ENCODE measurements at regions not wholly inside any gene's neighbourhood (a gene's known extent, or its start where the extent isn't known, plus 50 kb on each side); places are given as distances from the start of the nearest gene placed in this dataset.

DNA sequence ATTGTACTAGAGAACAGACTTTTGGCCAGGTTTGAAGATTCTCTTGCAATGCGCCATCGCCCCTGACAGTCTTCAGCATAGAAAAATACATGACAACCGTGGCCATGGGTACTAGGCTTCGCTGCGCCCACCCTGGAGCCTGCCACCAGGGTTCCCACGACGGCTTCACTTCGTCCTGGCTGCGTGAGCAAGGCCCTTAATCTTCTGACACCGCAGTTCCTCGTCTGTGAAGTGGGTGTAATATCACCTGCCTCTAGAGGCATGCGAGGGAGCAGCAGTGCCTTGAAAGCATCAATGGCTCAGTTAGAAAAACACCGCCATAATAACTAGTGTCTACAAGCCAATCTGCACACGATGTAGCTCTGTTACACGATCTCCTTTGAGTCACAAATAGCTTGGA is 175.2 kb upstream of the HS6ST1 start:
- DNase-seq (ENCODE audit: low spot score): no peak

DNA sequence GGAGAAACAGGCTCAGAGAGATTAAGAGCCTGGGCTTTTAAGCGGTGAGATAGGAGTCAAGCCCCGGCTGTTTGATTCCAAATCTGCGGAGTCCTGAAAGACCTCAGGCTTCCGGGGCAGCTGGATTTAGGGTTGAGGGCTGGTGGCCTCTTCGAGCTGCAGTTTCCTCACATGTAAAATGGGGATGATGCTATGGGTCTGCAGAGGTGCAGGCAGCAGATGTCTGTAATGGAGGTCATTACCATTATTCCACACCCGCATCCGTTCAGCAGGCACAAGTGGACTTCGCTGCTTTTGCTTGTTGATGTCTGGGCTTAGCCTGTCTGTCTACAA is 175.6 kb upstream of the HS6ST1 start:
- DNase-seq (ENCODE audit: low spot score): no peak

DNA sequence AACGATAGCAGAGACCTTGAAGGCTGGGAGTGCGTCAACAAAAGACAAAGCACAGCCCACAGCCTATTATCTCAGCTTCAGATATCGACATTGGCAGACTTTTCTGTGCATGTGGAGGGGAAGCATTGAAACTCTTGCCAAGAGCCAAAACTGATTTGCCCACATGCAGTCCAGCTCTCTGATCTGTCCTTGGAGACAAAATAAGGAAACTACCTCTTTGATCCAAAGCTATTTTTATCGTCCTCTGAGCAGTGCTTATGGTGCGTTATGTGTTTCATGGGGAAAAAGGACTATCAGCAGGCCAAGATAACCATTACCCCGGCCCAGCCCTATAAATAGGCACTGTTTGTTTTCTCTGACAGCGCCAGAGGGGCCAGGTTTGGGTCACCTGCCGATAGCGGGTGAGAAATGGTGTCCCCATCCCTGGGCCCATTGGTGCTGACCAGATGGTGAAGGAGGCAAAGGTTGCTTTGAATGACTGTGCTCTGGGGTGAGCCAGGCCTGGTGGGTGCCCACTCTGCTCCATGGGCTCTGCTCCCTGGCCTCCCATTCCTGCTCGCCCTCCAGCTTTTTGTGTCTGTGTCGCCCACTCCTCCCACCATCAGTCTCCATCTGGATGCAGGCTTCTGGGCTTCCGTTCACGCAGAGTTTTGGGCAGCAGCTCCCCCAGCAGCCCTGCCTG is 176.1 kb upstream of the HS6ST1 start:
- DNase-seq (ENCODE audit: low spot score): no peak

DNA sequence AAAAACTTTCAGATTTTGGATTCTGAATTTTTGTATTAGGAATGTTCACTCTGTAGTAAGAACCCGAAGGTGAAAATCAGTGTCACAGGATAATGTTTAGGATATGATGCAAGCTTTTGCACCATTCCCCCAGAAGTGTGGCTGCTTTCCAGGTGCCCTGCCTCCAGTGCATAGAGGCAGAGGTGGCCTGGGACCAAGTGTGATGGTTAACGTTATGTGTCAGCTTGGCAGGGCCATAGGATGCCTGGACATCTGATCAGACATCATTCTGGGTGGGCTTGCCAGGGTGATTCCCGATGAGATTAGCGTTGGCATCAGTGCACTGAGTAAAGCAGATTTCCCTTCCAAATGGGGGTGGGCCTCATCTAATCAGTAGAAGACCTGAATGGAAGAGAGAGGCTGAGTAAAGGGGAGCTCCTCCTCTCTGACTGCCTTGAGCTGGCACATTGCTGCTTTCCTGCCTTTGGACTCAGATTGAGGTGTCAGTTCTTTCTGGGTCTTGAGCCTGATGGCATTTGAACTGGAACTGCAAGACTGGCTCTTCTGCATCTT is 177.4 kb upstream of the HS6ST1 start:
- no peak for DNase-seq (ENCODE audit: low spot score)

DNA sequence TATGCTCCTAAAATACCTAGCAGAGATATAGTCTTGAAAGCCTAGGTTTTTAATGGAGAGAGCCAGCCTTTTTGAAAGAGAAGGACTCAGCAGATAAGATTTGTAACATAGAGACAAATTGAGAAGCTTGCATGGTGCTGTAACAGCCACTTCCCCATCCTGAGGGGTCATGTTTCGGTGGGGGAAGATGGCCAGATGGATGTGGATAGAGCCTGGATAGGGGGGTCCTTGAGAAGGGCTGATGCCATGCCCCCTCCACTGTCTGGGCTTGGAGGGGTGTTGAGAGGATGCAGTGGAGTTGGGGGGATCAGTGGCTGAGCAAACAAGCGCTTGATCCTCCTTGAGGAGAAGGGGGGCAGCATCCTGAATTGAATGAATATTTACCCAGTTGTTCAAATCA is 178.0 kb upstream of the HS6ST1 start:
- no peak for DNase-seq (ENCODE audit: low spot score)

DNA sequence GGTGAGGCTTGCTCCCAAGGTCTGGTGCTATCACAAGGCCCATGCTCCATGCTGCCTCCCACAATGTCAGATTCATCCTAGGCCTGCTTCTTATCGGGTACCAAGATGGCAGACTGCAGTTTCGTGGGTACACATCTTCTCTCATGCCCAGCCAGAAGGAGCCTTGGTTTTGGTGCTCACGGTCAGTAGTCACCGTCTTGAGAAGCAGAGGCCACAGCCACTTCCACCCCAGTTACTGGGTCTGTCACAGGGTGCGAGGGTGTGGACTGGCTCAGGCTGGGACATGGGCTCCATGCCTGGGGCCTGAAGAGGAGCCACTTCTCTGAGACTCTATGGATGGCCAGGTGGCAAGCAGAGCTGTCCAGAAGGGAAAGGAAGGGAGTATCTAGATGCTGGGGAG is 178.8 kb upstream of the HS6ST1 start:
- DNase-seq (ENCODE audit: low spot score): no peak

DNA sequence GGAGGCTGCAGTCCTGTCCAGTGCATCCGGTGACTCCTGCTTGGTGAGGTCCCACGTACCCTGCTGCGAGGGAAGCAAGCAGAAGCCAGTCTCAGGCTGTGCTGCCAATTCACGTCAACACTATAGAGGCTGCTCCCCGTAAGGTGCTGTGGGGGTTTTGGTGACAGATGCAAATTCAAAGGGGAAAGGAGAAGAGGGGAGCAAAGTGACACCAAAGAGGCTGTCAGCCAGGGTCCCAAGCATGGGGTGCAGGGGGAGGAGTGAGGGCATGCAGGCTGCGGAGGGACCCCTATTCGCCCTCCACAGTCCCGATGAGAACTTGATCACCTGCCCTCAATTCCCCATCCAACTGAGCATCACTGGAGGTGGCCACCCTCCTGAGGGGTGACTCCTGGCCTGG is 179.4 kb upstream of the HS6ST1 start:
- no peak for DNase-seq (ENCODE audit: low spot score)

DNA sequence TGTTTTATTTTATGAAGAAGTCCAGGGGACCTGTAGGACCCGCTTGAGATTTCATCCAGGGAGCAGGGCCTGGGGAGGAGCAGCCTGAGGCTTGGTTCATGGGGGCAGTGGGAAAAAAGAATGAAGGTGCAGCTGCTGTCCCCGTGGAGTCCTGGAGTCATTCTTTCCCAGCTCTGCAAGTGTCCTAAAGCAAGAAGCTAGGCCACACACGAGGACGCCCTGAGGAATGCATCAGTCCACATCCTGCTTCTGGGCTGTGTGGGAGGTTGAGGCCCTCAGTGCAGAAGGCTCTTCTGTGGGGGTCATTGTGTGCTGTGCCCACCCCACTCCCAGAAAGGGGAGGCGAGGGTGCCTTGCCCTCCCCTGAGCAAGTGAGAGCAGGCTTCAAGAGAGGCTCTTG is 179.9 kb upstream of the HS6ST1 start:
- DNase-seq (ENCODE audit: low spot score): no peak

DNA sequence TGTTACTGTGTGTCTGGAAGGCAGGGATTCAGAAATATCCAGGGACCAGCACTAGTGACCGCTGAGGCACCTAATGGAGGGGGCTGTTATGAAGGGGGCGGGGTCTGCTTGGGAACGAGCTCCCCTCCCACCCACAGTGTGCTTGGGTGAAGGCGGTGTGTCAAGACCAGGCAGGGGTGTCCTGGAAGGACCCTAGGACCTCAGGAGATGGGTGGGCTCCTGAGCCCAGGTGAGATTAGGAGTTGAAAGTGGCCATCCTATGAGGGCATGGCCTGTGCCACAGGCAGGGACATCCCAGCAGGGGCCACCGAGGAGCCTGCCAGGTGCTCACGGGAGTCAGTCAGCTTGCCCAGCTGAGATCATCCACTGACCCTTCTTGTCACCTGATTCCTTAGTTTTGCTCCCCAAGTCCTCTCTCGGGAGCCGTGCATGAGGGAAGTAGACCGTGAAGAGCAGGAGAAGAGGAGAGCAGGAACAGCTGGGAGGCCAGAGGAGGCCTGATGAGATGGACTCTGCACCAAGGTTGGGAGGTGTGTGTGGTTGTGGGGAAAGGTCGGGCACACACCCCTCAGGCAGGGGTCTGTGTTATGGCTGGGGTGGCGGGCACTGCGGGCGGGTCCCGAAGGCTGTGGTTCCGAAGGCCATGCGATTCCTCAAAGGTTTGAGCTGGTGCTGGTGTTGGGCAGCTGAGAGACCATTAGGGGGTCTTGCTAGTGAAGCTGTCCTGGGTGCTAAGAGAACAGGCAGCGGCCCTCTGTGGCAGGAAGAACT is 180.9 kb upstream of the HS6ST1 start:
- DNase-seq (ENCODE audit: low spot score): no peak

DNA sequence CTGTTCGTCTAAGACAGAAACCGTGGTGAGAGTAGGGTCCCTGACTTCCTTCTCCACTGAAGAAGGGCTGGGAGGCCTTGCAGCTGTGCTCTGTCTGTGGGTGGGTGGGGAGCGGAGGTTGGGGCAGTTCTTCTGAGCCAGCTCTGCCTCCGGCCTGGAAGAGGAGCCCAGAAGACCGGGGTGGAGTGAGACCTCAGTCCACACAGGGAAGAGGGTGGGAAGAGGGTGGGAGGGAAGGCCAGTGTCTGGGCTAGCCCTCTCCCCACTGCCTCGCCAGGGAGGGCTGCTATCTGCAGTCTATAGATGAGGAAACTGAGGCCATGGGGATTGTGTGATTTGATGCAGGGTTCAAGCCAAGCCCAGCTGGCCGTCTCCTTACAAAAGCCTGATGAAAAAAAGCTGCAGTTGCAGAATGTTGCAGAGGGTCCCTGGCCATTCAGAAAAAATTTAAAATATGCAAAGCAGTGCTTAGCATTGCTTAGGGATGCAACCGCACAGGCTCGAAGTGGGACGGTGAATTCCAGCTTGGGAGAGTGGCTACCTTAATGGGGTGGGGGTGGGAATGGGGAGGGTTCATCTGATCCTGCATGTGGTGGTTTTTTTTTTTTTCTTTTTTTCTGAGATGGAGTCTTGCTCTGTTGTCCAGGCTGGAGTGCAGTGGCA is 181.6 kb upstream of the HS6ST1 start:
- no peak for DNase-seq (ENCODE audit: low spot score)

DNA sequence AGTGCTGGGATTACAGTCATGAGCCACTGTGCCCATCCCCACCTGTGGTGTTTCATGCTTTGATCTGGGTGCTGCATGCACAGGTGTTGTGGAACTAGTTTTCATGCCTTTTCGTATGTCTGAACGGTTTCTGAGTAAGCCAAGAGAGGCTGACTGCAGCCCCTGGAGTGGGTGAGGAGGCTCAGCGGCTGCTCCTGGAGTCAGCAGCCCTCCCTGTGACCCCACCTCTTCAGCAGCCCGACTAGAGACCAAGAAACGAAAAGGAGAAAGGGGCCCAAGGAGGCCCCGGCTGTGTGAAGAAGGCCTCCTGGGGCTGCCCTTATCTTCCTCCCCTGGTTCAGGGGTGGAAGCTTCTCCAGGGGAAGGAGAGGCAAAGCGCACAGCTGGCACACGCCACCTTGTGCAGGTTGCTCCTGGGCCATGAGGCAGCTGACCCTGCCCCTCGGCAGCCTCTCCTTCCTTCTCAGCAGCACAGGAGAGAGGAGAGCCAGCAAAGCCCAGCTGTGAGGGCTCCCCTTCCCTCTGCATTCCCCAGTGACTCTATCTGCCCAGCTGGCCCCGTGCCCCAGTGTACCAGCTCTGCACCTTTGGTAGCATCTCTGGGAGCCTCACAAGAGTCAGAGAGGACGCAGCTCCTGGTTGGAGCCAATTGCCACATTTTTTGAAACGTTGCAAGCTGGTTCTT is 182.5 kb upstream of the HS6ST1 start:
- no peak for DNase-seq (ENCODE audit: low spot score)

DNA sequence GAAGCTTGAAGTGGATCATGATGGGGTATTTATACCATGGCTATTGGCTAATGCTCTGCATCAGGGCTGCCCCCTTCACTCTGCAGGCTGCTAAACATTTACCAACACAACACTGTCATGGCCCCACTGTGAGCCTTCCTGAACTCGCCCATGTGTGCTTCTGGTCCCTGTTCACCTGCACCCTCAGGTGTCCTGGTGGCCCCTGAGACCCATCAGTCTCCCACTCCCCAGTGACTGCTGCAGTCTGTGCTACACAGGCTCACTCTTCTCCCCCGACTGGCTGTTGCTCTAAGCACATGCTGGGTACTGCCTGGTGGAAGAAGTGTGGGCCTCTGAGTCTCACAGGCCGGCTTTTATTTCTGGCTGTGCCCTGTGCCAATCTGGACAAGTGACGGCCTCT is 183.0 kb upstream of the HS6ST1 start:
- DNase-seq (ENCODE audit: low spot score): no peak

DNA sequence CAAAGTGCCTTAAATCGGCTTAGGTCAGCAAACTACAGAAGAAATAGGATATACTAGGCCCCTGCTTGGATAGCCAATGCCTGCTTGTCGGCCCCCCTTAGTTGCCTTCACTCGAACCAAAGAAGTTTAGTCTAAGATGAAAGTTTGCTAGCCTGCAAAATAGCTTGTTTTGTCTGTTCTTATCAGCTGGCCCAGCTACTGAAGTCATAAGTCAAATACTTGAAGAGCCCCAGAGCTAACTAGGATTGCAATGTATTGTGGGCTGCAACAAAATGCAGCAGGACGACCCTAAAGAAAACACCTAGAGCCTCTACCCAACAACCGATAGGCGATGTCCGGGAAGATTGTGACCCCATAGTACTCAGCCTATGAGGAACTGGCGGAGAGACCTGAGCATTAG is 183.5 kb upstream of the HS6ST1 start:
- no peak for DNase-seq (ENCODE audit: low spot score)

DNA sequence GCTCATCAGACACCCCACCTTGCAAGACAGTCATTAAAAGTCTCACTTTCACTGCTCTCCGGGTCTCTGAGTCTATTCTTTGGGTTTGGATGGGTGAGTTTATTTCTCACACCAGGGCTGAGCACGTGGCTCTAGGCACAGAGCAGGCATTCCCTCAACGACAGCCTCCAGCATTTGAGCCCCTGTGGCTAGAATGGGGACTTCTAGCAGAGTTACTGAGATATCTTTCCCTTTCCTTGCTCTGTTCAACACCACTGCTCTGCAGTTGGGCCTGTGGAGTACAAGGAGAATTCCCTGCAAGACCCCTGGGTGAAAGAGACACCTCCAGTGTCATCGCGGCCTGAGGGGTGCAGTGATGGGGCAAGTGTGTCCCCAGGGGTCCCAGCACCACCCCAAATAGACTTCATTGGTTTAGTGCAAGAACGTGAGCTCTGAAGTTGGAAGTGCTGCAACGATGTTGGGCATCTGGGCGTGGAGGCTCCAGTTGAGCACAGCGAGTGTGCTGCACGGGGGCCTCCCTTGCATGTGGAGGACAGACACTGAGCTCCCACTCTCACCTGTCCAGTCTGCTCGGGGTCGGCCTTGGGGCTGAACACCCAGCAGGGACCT is 184.1 kb upstream of the HS6ST1 start:
- DNase-seq (ENCODE audit: low spot score): no peak

DNA sequence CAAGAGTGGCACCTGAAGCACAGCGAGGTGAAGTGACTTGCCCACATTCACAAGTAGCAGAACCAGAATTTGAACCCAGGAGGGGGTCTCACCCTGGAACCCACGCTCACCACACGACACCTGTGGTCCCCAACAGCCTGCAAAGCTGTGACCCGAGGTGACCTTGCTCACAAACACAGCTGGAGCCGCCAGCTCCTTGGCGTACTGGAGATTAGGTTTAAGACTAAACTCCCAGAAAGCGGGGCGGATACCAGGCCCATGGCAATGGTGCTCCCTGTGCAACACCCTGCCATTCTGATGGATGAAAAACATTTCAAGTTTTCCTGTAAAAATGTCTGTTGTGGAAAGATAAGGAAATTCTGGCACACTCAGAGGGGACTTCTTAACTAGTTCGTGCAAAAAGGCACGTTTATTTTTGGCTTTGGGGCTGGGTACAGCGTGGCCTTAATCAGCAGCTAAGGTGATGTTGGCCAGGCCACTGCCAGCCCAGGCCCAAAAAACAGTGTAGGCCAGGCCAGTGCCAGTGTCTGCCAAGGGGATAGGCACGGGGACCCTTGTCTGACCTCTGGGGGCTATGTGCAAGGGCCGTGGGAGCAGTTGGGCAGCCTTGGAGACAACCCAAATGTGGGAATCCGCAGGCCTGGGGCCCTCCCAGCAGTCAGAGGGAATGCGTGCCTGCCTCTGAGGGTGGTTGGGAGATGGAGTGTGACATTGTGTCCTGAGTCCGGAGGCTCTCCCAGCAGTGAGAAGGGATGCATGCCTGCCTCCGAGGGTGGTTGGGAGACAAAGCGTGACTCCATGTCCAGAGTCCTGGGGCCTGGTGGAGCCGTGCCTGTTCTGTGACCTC is 185.0 kb upstream of the HS6ST1 start:
- DNase-seq (ENCODE audit: low spot score): no peak

DNA sequence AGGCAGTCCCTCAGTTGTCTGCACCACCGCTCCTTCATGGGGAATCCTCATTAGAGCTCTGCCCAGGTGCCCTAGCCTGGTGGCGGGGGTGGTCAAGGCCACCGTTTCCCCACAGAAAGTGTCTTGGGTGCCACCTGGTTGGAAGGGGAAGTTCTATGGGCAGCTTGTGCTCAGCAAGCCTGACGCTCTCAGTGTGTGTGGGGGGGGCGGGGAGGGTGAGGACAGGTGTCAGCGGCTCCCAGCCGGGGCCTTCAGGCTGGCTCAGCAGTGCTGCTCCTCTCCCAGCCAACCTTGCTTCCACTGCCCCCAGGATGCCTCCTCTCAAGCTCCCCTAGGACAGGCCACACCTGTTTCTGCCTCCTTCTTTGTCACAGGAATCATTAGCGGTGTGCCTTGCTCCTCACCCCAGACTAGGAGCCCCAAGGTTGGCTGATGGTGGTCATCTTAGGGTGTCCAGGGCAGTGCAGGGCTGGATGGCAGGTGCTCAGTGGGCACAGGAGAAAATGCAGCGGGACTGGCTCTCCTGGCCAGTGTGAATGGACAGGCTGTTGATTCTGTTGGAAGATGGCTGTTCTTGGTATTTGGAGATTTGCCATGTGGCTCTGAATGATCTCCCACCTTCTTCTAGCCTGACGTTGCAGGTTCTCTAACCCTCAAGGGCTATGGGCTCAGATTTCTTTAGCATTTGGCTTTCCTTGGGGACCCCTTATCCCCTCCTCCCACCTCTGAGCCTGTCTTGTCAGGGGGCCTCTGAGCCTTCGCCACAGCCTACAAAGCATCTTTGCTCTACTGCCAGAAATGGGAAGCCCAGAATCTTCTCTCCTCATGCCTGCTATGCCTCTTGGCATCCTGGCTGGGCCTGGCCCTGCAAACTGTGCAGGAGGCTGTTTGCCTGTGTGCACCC is 185.8 kb upstream of the HS6ST1 start:
- no peak for DNase-seq (ENCODE audit: low spot score)

DNA sequence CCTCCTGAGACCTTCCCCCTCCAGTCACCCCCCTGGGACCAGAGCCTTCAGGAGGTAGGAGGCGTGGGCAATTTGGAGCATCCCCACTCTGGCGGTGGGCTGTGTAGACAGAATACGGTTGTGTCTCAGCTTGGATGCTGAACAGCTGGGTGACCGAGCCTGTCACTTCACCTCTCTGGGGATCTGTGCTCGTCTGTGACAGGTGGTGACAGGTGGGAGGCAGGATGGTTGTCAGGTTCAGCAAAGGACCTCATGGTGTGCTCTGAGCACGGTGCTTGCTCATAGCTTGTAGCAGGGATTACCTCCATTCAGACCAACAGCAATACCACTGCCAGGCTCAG is 186.5 kb upstream of the HS6ST1 start:
- no peak for DNase-seq (ENCODE audit: low spot score)

DNA sequence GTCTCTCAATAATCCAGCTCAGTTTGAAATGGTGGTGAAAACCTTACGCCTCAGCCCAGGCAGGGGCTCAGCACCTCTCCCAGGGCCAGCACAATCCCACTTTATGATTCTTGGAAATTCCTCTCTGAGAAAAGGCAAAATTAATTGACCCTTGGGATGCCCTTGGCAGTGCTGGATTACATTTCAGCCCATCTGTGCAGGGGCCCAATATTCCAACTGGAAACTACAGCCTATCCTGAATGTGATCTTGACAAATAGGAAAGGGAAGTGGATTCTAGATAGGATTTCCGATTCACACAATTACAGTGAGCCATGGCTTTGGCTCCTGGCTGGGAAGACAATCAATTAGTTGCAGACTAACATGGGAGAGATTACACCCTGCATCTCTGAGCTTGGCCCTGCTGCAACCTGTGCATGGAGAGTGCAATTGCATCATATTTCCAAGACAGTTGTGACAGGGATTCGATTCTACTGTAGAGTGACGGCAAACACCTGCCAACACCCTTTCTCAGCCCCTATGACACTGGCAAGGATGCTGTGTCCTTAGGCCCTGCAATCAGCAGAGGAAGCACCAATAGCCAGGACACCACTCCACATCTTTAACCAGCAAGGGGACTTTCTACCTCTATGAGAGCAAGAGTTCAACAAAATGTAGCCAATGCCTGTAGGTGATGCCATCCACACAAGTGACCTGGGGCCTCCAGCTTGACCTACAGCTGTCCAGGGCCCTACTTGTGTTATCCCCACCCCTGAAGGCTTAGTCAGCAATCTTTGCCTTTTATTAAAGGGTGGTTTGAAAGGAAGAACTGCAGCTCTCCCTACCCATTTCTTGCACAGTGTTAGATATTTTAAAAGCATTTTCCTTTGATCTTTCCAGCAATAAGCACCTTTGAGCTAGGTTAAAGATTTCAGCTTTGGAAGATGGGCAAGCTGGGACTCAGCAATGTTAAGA is 187.2 kb upstream of the HS6ST1 start:
- no peak for DNase-seq (ENCODE audit: low spot score)

DNA sequence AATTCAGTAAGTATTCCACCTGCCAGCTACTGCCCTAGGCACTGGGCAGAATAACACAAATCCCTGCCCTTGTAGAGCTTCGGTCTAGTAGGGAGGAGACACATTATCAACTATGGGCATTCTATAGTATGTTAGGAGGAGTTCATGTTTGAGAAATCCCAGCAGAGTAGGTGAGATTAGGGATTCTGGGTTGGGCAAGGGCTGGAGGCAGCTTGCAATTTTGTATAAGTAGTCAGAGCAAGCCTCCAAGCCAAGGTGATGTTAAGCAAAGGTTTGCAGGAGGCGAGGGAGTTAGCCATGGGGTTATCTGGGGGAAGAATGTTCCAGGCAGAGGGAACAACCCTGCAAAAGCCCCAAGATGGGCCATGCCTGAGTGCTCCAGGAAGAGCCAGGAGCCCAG is 187.9 kb upstream of the HS6ST1 start:
- no peak for DNase-seq (ENCODE audit: low spot score)
